HG02938 (cell line): ENCODE measurements at regions not wholly inside any gene's neighbourhood (a gene's known extent, or its start where the extent isn't known, plus 50 kb on each side); places are given as distances from the start of the nearest gene placed in this dataset.
"Not testable (repeated sequence)": the region's sequence is repeated elsewhere in the genome, so short reads cannot be mapped to it uniquely, and the experiment has no call there.

Experiments
- ATAC-seq: cut with Tn5 transposase; IDR thresholded peaks from one replicate; pipeline ENCODE4 v1.9.1; 2021; ENCODE audit warnings: mild to moderate bottlenecking, moderate library complexity; ENCODE audit not compliant: unreplicated experiment

DNA sequence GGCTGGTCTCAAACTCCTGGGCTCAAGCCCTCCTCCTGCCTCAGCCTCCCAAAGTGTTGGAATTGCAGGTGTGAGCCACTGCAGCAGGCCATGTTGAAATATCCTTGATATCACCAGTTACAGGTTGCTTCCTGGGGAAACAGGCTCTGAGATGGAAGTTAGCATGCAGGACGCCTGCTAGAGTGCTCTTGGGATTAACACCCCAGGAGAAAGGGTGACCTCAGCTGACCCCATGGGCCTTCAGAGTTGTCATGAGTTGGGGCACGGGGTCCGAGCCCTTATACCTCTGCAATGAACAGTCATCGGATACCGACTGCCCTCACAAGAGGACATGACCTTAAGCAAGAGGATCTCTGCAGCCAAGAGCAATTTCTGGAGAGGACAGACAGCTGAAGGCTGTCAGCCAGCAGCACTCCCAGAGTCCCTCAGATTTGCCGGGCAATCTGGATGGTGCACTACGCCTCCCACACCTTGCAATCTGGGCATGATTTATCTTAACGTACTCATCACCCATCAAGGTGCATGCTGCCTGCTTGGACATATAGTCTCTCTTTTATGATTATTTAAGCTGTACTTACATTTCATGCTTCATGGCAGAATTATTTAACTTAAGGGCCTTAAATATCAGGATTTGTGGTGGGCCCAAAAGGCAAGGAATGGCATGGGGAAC lies 134.6 kb downstream of the ADSS2 start:
- ATAC-seq, result no peak

GRCh38 chr1:244318078-244318477 lies 133.6 kb downstream of the ADSS2 start:
- no peak for ATAC-seq

GRCh38 chr1:244318512-244318911 lies 133.2 kb downstream of the ADSS2 start:
- ATAC-seq, result no peak

DNA sequence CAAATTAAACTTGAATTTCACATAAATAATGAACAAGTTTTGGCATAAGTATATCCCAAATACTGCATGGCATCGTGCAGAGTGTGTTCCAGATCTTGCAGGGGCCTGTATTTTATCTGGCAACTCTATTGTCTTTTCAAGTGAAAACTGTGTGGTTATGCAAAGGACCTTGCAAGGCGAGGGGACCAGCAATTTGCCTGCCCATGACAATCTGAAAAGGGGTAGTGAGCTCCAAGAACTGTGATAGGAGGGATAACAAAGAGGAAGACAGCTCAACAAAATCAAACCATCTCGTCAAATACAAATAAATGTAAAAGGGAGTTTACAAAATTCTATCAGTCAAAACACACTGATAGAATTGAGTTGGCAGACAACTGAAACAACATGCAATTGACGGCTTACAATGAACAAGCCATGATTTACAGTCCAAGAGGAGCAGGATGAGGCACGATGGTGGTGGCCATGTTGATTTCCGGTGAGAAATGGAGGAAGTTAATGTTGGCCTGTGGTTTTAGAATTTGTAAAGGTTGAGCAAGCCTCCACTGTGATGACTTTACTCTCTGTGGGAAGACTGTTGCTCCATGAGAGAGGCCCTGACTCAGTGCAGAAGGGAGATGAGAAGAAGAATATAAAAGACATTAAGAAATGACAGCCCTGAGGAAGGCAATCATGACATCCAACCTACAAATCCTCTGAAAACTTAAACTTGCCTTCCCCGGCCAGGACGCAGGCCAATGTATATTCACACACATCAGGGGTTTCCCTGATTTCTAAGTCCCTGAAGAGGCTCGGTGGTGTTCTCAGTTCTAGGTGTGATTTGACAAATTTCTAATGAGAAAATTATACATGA lies 132.2 kb downstream of the ADSS2 start:
- ATAC-seq, result peak; percentile 76

DNA sequence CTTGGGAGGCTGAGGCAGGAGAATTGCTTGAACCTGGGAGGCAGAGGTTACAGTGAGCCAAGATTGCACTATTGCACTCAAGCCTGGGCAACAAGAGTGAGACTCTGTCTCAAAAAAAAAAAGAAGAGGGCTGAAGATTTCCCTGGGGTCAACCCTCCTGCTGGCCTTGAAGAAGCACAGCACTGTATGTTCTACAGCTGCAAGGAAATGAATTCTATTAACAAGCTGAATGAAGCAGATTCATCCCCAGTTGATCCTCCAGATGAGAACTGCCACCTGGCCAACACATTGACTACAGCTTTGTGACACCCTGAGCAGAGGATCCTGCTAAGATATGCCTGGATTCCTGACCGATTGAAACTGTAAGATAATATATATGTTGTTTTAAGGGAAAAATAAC lies 129.5 kb downstream of the ADSS2 start:
- ATAC-seq, result no peak

DNA sequence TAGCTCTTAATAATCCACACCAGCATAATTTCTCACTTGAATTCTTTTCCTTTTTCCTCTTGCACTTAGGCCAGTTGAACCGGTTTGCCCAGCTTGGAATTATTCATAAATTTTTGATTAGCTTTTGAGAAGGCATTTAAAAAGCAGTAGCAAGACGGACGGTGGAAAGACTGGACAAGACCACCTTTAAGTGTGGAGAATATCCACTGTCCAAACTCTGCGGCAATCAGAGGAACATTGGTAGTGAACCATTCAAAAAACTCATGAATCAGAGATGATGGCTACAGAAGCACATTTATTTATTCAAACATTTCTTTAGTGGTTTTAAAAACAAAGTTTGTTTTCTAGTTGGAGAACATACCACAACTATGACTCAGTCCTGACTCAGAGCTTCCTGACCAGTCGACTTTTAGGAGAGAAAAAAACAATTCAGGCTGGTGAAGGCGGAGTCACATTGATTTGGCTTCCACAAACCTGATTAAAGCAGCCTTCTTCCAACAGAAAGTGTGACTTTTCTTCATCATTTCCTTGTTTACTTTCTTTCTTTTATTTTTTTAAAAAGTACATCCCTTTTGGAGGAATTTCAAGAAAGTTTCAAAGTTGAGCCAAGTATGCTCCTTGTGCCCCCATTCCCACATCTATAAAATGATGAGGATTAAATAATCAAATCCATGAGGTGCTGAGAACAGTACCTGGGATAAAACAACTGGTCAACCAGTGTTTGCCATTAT lies 128.8 kb downstream of the ADSS2 start:
- ATAC-seq, result no peak

- no peak for ATAC-seq
Observed at GRCh38 chr1:244324176-244324883, 127.4 kb downstream of the ADSS2 start.

- peak; percentile 81 for ATAC-seq
Observed at GRCh38 chr1:244325056-244325758, 126.5 kb downstream of the ADSS2 start.

DNA sequence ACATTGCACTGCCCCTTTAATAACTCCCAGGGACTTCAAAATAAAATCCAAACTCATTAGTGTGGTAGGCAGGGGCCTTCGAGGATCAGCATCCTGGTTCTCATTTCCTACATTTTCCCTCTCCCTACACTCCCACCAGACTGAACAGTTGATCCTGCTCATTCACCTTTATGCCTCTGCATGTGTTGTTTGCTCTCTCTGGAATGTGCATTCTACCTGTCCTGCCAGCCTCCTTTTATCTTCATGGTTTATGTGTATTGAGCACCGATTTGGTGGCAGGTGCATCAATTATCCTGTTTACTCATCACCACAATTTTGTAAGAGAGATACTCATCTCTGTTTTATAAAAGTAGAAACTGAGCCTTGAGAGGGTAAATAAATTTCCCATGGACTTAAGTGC lies 125.0 kb downstream of the ADSS2 start:
- no peak for ATAC-seq

- ATAC-seq, result no peak
Observed at GRCh38 chr1:244327533-244327932, 124.2 kb downstream of the ADSS2 start.

DNA sequence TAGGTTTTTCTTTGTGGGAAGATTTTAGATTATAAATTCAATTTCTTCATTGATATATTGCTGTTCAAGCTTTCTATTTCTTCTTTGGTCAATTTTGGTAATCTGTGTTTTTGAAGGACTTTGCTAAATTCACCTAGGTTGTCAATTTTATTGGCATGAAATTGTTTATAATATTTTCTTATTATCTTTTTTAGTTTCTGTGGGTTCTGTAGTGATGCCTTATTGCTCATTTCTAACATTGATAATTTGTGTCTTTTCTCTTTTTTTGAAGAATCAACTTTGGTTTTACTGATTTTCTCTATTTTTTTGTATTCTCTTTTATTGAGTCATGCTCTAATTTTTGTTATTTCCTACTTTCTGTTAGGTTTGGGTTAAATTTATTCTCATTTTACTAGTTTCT lies 123.2 kb downstream of the ADSS2 start:
- ATAC-seq, result no peak

DNA sequence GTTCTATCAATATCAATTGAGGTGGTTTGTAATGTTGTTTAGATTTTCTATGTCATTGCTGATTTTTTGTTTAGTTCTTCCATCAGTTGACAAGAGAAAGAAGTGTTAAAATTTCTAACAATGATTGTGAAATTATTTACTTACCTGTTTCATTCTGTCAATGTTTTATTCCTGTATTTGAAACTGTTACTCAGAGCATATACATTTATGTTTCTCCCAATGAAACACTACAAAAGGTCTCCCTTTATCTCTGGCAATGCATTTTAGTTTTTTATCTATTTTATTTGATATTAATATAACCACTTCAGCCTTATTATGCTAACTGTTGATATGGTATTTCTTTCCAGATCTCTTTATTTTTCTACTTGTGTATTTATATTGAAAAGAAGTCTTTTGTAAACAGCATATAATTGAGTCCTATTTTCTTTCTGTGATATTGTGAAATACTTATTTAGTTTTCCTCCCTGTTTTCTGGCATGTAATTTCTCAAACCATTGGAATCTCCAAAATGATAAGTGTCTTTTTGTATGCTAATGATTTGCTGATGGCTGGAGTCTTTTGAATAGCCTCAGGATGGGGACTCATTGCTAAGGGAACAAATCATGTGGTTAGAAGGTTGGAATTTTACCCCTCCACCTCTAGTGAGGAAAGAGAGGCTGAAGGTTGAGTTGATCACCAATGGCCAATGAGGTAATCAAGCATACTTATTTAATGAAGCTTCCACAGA lies 122.0 kb downstream of the ADSS2 start:
- no peak for ATAC-seq

DNA sequence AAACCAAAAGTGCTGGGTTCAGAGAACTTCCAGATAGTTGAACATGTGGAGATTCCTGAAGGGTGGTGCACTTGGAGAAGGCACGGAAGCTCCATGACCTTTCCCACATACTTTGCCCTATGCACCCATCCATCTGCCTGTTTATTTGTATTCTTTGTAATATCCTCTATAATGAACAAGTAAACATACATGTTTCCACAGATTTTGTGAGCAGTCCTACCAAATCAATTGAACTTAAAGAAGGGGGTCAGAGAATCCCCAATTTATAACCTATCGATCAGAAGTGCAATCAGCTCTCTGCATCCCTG lies 121.4 kb downstream of the ADSS2 start:
- ATAC-seq, result no peak

DNA sequence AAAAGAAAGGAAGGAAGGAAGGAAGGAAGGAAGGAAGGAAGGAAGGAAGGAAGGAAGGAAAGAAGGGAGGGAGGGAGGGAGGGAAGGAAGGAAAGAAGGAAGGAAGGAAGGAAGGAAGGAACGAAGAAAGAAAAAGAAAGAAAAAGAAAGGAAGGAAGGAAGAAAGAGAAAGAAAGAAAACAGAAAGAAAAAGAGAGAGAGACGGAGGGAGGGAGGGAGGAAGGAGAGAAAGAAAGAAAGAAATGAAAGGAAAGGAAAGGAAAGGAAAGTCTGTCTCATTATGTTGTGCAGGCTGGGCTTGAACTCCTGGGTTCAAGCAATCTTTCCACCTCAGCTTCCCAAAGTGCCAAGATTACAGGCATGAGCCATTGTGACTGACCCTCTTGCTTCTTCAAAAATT lies 118.9 kb downstream of the ADSS2 start:
- not testable (repeated sequence) for ATAC-seq

GRCh38 chr1:244334315-244334714 lies 117.4 kb downstream of the ADSS2 start:
- not testable (repeated sequence) for ATAC-seq

GRCh38 chr1:244334842-244335241 lies 116.9 kb downstream of the ADSS2 start:
- not testable (repeated sequence) for ATAC-seq

DNA sequence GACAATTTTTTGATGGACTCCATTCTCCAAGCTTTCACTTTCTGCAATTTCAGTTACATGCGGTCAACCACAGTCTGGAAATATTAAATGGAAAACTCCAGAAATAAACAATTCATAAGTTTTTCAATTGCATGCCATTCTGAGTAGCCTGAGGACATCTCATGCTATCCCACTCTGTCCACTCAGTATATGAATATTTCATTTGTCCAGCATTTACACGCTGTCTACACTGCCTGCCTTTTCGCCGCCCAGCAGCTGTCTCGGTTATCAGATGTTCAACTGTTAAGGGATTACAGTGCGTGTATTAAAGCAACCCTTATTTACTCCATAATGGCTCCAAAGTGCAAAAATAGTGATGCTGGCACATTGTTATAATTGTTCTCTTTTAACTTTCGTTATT lies 116.3 kb downstream of the ADSS2 start:
- ATAC-seq, result no peak

DNA sequence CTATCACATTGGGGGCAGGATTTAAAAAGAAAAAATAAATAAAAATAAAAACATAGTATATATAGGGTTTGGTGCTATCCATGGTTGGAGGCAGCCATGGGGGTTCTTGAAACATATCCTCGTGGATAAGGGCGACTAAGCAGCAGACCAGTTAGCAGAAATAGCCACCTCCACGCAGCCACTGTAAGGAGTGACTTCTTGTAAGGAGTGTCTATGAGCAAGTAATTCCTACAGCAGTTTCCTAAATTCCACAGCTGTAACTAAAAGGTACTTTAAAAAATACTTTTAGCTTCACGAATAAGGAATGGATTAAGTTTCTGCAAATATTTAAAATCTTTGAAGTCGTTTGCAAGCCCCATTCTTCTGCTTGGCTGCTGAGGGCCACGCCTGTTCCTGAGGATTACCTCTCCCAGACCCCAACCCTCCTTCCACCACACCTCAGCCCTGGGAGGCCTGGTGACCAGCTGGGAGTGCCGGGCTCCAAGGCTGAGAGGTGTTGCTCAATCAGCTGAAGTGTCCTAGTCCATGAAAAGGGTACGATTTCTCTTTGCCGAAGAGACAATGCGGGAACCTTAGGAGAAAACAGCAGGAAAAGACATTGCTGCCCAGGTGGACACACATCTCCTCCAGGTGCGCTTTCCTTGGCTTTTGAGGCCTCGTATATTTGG lies 115.3 kb downstream of the ADSS2 start:
- ATAC-seq, result no peak

DNA sequence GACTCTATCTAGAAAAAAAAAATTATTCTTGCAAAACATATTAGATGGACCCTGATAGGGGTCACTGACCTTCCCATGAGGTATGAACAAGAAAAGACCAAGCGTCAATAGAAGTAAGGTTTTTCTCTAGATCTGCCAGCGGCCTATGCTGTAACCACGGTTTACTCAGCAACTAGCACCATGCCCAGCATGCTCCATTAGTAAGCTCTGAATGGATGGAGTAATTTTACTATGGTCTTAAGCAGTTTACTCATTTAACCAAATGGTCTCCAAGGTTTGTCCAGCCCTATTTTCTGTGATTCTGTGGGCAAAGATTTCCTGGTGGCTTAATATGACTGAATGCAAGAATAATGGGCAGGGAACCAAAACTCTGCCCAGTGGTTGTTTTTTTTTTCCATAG lies 113.9 kb downstream of the ADSS2 start:
- ATAC-seq, result no peak
